ENCODE measurements at regions not wholly inside any gene's neighbourhood (a gene's known extent, or its start where the extent isn't known, plus 50 kb on each side); places are given as distances from the start of the nearest gene placed in this dataset.
A peak's percentile ranks its signal among the peaks of the same experiment; 100 is the strongest.

DNA sequence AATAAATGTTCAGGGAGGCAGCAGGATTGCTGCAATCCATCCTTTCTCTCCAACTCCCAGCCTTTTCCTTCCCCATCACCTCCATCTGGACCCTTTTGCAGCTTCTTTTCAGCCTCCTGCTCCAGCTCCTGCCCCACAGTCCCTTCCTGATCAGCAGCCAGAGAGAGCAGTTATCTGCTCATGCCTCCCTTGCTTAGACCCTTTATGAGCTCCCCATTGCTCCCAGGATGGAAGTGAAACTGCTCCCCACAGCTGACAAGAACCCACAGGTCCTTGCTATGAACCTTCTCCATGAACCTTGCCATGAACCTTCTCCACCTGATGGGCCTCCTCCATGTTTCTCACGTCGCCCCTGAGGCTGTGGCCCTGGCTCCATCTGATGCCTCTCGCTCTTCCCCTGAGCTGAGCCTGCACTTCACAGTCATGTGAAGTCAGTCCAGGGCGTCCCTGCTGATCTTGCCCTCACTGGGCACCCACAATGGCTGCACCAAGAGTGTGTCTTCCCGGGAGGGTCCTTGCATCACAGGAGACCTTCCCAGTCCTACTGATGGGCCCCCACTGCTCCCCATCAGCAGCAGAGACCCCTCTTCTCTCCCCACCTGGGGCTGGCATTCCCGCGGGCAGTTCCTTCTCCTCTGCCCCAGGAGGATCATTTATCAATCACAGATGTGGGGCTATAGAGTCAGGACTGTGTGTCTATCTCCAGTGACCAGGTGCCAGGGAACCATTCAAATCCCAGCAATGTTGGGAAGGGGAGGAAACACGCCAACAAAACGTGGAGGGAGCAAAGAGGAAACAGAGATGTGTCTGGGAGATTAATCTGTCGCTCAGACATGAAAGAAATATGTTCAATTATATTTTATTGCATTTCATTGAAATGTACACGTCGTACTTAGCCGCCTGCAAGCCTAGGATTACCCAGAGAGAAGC is 73.1 kb downstream of the MATN1 start:
- peak overlapping the region; percentile 50 for H3K27ac Mint-ChIP-seq
- H3K27me3 Mint-ChIP-seq: peaks cover 20% of the 10 kb centered on the region
- H3K36me3 Mint-ChIP-seq (ENCODE audit: insufficient read depth): no peaks in the 10 kb centered on the region
- no peaks in the 10 kb centered on the region for H3K9me3 Mint-ChIP-seq (ENCODE audit: low read depth)
- peaks cover 2% of the 10 kb centered on the region for H3K4me1 Mint-ChIP-seq (ENCODE audit: low read depth)
- H3K4me3 Mint-ChIP-seq (ENCODE audit: low read depth): no peak overlapping the region
- DNase-seq (ENCODE audit: low spot score, unreplicated experiment): no peak
- TF ChIP-seq, protein P1, sequence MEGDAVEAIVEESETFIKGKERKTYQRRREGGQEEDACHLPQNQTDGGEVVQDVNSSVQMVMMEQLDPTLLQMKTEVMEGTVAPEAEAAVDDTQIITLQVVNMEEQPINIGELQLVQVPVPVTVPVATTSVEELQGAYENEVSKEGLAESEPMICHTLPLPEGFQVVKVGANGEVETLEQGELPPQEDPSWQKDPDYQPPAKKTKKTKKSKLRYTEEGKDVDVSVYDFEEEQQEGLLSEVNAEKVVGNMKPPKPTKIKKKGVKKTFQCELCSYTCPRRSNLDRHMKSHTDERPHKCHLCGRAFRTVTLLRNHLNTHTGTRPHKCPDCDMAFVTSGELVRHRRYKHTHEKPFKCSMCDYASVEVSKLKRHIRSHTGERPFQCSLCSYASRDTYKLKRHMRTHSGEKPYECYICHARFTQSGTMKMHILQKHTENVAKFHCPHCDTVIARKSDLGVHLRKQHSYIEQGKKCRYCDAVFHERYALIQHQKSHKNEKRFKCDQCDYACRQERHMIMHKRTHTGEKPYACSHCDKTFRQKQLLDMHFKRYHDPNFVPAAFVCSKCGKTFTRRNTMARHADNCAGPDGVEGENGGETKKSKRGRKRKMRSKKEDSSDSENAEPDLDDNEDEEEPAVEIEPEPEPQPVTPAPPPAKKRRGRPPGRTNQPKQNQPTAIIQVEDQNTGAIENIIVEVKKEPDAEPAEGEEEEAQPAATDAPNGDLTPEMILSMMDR (IDR thresholded peaks at IDR 0.05; ENCODE audit: unreplicated experiment): no peak

DNA sequence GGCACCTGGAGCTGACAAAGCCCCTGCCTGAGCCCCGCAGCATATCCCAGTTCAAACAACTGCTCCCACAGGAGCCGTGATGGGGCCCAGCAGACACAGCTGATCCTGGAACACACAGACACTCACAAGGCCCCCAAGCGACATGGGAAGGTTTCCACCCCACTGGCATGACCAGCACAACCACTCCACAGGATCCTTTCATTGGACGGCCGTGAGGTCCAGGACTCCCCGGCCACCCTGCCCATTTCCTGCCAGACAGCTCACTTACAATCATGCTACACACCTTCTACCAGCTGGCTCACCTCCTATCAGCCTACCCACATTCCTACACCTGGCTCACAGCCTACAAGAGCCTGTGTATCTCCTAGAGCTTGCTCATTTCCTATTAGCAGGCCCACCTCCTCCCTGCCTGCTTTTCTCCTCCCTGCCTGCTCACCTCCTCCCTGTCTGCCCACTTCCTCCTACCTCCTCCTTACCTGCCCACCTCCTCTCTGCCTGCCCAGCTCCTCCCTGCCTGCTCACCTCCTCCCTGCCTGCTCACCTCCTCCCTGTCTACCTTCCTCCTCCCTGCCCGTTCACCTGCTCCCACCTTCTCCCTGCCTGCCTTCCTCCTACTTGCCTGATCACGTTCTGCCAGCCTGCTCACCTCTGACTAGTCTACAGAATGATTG is 73.9 kb downstream of the MATN1 start:
- H3K9me3 Mint-ChIP-seq (ENCODE audit: low read depth): no peaks in the 10 kb centered on the region
- peaks cover 2% of the 10 kb centered on the region for H3K4me1 Mint-ChIP-seq (ENCODE audit: low read depth)
- H3K27me3 Mint-ChIP-seq: peaks cover 20% of the 10 kb centered on the region
- DNase-seq (ENCODE audit: low spot score, unreplicated experiment): no peak
- no peak overlapping the region for H3K4me3 Mint-ChIP-seq (ENCODE audit: low read depth)
- H3K27ac Mint-ChIP-seq: no peak overlapping the region
- no peaks in the 10 kb centered on the region for H3K36me3 Mint-ChIP-seq (ENCODE audit: insufficient read depth)
- TF ChIP-seq, protein P1 (IDR thresholded peaks at IDR 0.05; ENCODE audit: unreplicated experiment): no peak

DNA sequence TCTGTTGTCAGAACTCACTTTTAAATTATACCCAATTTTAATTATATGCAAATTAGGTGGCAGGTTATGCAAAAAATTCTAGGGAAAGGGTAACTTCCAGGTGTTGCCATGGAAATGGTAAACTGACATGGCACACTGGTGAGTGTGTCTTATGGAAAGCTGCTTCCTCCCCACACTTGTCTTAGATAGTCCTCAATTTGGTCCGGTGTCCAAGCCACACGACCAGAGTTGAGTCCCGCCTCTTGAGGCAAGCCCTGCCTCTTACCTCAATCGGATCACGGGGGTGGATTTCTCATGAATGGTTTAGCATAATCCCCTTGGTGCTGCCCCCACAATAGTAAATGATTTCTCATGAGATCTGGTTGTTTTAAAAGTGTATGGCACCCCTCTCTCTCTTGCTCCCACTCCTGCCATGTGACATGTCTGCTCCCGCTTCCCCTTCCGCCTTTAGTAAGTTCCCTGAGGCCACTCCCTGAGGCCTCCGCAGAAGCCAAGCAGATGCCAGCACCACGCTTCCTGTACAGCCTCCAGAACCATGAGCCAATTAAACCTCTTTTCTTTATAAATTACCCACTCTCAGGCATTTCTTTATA is 74.9 kb downstream of the MATN1 start:
- Mint-ChIP-seq H3K4me1 (ENCODE audit: low read depth) (peaks cover 2% of the 10 kb centered on the region), H3K36me3 (ENCODE audit: insufficient read depth) (no peaks in the 10 kb centered on the region), H3K27me3 (peaks cover 24% of the 10 kb centered on the region), H3K4me3 (ENCODE audit: low read depth) (no peak overlapping the region), H3K9me3 (ENCODE audit: low read depth) (no peaks in the 10 kb centered on the region), H3K27ac (no peak overlapping the region)
- TF ChIP-seq, protein P1 (IDR thresholded peaks at IDR 0.05; ENCODE audit: unreplicated experiment): no peak
- no peak for DNase-seq (ENCODE audit: low spot score, unreplicated experiment)

DNA sequence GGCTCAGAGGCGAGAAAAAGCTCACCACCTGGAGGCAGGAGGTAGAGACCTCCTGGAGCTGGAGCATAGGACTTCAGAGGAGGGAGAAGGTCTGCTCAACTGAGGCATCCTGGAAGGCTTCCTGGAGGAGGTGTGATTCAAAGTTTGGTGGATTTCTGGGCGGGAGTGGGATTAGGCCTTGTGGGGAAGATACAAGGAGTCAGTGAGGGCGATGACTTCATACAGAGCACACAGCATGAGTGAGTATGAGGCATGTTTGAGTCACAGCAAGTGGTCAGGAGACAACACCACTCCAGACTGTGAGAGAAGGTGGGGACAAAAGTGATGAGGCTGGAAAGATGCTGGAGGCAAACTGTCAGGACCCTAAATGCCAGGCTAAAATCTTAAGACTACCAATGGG is 77.6 kb downstream of the MATN1 start:
- TF ChIP-seq, protein P1 (IDR thresholded peaks at IDR 0.05; ENCODE audit: unreplicated experiment): no peak
- no peak overlapping the region for H3K27ac Mint-ChIP-seq
- H3K4me1 Mint-ChIP-seq (ENCODE audit: low read depth): no peaks in the 10 kb centered on the region
- DNase-seq (ENCODE audit: low spot score, unreplicated experiment): no peak
- no peak overlapping the region for H3K4me3 Mint-ChIP-seq (ENCODE audit: low read depth)
- H3K36me3 Mint-ChIP-seq (ENCODE audit: insufficient read depth): no peaks in the 10 kb centered on the region
- no peaks in the 10 kb centered on the region for H3K9me3 Mint-ChIP-seq (ENCODE audit: low read depth)
- H3K27me3 Mint-ChIP-seq: peaks cover 22% of the 10 kb centered on the region

DNA sequence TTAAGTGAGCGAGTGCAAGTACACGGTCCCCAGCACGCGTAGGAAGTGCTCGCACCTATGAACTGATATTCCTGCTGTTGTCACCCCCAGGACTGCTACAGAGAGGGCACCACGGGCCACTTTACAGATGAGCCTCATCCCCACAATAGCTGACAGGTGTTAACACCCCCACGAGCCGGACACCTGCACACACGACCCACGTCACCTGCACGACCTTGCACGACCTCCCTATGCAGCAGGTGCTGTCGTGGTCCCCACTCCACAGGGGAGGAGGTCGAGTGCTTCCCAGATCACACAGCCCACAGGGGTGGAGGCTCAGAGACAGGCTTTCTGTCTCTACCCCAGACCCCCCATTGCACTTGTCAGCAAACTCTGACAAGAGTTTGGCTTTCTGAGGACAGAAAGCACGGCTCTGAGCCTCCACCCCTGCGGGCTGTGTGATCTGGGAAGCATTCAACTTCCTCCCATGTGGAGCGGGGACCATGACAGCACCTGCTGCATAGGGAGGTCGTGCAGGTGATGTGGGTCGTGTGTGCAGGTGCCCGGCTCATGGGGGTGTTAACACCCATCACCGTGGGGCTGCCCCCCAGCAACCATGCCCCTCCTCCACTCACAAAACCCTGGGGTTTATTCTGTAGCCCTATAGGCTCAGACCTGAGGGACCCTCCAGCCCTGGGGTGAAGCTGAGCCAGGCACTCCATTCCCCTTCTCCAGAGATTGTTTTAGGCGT is 80.8 kb downstream of the MATN1 start:
- no peaks in the 10 kb centered on the region for H3K9me3 Mint-ChIP-seq (ENCODE audit: low read depth)
- H3K4me1 Mint-ChIP-seq (ENCODE audit: low read depth): no peaks in the 10 kb centered on the region
- TF ChIP-seq, protein P1 (IDR thresholded peaks at IDR 0.05; ENCODE audit: unreplicated experiment): no peak
- H3K36me3 Mint-ChIP-seq (ENCODE audit: insufficient read depth): no peaks in the 10 kb centered on the region
- no peak overlapping the region for H3K27ac Mint-ChIP-seq
- H3K4me3 Mint-ChIP-seq (ENCODE audit: low read depth): no peak overlapping the region
- DNase-seq (ENCODE audit: low spot score, unreplicated experiment): no peak
- H3K27me3 Mint-ChIP-seq: peaks cover 12% of the 10 kb centered on the region

All from progenitor cell of endocrine pancreas (in vitro differentiated cells).